PC-9 (cell line): ENCODE measurements at regions not wholly inside any gene's neighbourhood (a gene's known extent, or its start where the extent isn't known, plus 50 kb on each side); places are given as distances from the start of the nearest gene placed in this dataset.

Experiments used
- BruUV-seq: library from RNA; stranded (reverse); fragments of 400-500 nt; replicated peaks from 2 replicates; lab custom pipeline; 2021; lab: Mats Ljungman, UMichigan
- CTCF ChIA-PET: fragments of 300-600 bp; sonication (Branson Sonifier 250); formaldehyde crosslinking; loops from one replicate; lab custom pipeline; 2022; ENCODE audit warnings: antibody characterized with exemption; lab: Charles Lee
- POLR2A ChIA-PET: fragments of 300-600 bp; sonication (Branson Sonifier 250); formaldehyde crosslinking; loops from one replicate; lab custom pipeline; 2022; ENCODE audit warnings: antibody characterized with exemption; ENCODE audit not compliant: unreplicated experiment; lab: Charles Lee
- DNase-seq, 2 experiments: peaks; one replicate each; pipeline versions ENCODE4 v3.0.0 to v3.0.0-alpha.2; 2015 to 2022; ENCODE audit warnings: mixed read lengths in 1 of 2
- H2AFZ ChIP-seq: fragments of 200-600 bp; sonication (generic); 2 replicates; pipeline ENCODE4 v1.8.1; 2017; ENCODE audit warnings: antibody characterized with exemption
- H3F3A ChIP-seq: fragments of 200-600 bp; sonication (generic); 2 replicates; pipeline ENCODE4 v1.8.1; 2017; ENCODE audit warnings: antibody characterized with exemption, mild to moderate bottlenecking, low read depth; ENCODE audit not compliant: insufficient read depth
- H3K27ac ChIP-seq: fragments of 200-600 bp; sonication (generic); 2 replicates; pipeline ENCODE4 v1.6.1; 2016; ENCODE audit warnings: mixed run types
- H3K27me3 ChIP-seq: fragments of 200-600 bp; sonication (generic); 2 replicates; pipeline ENCODE4 v1.6.1; 2016; ENCODE audit warnings: low read depth, mixed run types; ENCODE audit not compliant: insufficient read depth
- H3K36me3 ChIP-seq: fragments of 200-600 bp; sonication (generic); 2 replicates; pipeline ENCODE4 v1.6.1; 2016; ENCODE audit warnings: low read depth, mixed run types
- H3K4me1 ChIP-seq: fragments of 200-600 bp; sonication (generic); replicated peaks from 2 replicates; pipeline ENCODE4 v1.6.1; 2016; ENCODE audit warnings: mixed run types; ENCODE audit not compliant: insufficient read depth
- H3K4me2 ChIP-seq: fragments of 200-600 bp; sonication (generic); 2 replicates; pipeline ENCODE4 v1.6.1; 2017; ENCODE audit warnings: mixed run types
- H3K4me3 ChIP-seq: fragments of 200-600 bp; sonication (generic); 2 replicates; pipeline ENCODE4 v1.6.1; 2016; ENCODE audit warnings: mixed run types
- H3K79me2 ChIP-seq: fragments of 200-600 bp; sonication (generic); 2 replicates; pipeline ENCODE4 v1.6.1; 2017; ENCODE audit warnings: low read depth, mixed run types
- H3K9me2 ChIP-seq: fragments of 200-600 bp; sonication (generic); 2 replicates; pipeline ENCODE4 v1.8.1; 2017; ENCODE audit warnings: mild to moderate bottlenecking; ENCODE audit not compliant: insufficient read depth
- H3K9me3 ChIP-seq: fragments of 200-600 bp; sonication (generic); 2 replicates; pipeline ENCODE4 v1.8.1; 2016; ENCODE audit warnings: low read depth; ENCODE audit not compliant: insufficient read depth
- H4K20me1 ChIP-seq: fragments of 200-600 bp; sonication (generic); 2 replicates; pipeline ENCODE4 v1.8.1; 2017; ENCODE audit not compliant: insufficient read depth
- EZH2 ChIP-seq: fragments of 200-600 bp; sonication (generic); IDR thresholded peaks from 2 replicates; pipeline ENCODE4 v1.8.0; 2017; ENCODE audit warnings: antibody characterized with exemption, low read depth
- intact Hi-C: fragments of 100-400 bp; cut with micrococcal nuclease; formaldehyde crosslinking; loops from one replicate; pipeline ENCODE4 v1.10.0; 2022; ENCODE audit not compliant: unreplicated experiment
- TF ChIP-seq, protein P1 (sequence below): fragments of 200-600 bp; sonication (generic); conservative IDR thresholded peaks from 2 replicates; pipeline ENCODE4 v1.6.1; 2017; ENCODE audit warnings: mixed run types, antibody characterized with exemption, mild to moderate bottlenecking, moderate library complexity

DNA sequence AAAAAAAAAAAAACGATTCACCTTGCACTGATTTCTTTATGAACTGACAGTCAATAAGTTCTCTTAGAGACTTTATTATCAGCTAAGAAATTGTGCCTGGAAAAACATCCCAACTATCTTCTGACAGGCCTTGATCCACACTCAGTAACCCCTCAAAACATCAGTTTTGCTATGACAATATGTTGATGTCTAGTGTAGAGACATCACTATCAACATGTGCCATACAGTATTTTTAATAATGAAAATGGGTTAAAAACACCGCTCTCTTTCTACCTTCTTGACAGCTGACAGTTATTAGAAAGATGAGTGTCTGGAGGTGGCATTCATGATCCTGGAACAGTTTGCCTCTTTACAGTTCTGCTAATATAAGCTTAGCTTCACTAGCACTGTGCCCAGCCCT is 175.8 kb upstream of the TMEM229A start:
- DNase-seq = no peak
- POLR2A ChIA-PET = no interaction called here
- Histone ChIP-seq H4K20me1 (no peaks in the 10 kb centered on the region), H3K4me1 (no peaks in the 10 kb centered on the region), H3K9me3 (no peaks in the 10 kb centered on the region), H3K79me2 (no peaks in the 10 kb centered on the region), H3K27me3 (no peaks in the 10 kb centered on the region), H3K9me2 (no peaks in the 10 kb centered on the region), H2AFZ (no peak overlapping the region), H3K27ac (no peak overlapping the region), H3K36me3 (no peaks in the 10 kb centered on the region), H3F3A (no peaks in the 10 kb centered on the region), H3K4me3 (no peak overlapping the region), H3K4me2 (no peak overlapping the region)
- intact Hi-C loops = no loop called here
- no TSS peak for BruUV-seq
- TF ChIP-seq, protein P1, sequence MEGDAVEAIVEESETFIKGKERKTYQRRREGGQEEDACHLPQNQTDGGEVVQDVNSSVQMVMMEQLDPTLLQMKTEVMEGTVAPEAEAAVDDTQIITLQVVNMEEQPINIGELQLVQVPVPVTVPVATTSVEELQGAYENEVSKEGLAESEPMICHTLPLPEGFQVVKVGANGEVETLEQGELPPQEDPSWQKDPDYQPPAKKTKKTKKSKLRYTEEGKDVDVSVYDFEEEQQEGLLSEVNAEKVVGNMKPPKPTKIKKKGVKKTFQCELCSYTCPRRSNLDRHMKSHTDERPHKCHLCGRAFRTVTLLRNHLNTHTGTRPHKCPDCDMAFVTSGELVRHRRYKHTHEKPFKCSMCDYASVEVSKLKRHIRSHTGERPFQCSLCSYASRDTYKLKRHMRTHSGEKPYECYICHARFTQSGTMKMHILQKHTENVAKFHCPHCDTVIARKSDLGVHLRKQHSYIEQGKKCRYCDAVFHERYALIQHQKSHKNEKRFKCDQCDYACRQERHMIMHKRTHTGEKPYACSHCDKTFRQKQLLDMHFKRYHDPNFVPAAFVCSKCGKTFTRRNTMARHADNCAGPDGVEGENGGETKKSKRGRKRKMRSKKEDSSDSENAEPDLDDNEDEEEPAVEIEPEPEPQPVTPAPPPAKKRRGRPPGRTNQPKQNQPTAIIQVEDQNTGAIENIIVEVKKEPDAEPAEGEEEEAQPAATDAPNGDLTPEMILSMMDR = no peak
- TF ChIP-seq EZH2 = no peak
- CTCF ChIA-PET = no interaction called here

DNA sequence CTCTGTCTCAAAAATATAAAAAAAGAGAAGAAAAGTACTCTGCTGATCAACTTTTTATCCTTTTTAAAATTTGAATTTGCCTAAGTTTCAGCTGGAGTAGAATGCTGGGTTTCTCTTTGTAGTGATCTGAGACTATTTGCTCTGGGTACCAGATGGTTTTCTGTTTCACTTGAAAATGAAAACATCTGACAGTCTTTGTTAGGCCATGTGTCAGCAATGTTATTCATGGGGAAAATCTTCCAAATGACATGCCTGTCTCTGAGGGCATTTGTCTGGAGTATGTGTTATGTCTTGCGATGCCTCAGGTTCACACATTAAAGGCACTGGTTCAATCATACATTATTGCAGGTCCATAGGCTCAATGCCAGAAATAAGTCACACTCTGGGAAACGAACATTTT is 175.3 kb upstream of the TMEM229A start:
- Histone ChIP-seq H3K9me2 (no peaks in the 10 kb centered on the region), H4K20me1 (no peaks in the 10 kb centered on the region), H3K79me2 (no peaks in the 10 kb centered on the region), H3F3A (no peaks in the 10 kb centered on the region), H3K27ac (no peak overlapping the region), H3K9me3 (no peaks in the 10 kb centered on the region), H2AFZ (no peak overlapping the region), H3K4me2 (no peak overlapping the region), H3K4me1 (no peaks in the 10 kb centered on the region), H3K36me3 (no peaks in the 10 kb centered on the region), H3K27me3 (no peaks in the 10 kb centered on the region), H3K4me3 (no peak overlapping the region)
- ChIA-PET CTCF (no interaction called here), POLR2A (no interaction called here)
- no peak for DNase-seq
- BruUV-seq = no TSS peak
- intact Hi-C loops = no loop called here
- TF ChIP-seq, protein P1 = no peak
- TF ChIP-seq EZH2 = no peak

DNA sequence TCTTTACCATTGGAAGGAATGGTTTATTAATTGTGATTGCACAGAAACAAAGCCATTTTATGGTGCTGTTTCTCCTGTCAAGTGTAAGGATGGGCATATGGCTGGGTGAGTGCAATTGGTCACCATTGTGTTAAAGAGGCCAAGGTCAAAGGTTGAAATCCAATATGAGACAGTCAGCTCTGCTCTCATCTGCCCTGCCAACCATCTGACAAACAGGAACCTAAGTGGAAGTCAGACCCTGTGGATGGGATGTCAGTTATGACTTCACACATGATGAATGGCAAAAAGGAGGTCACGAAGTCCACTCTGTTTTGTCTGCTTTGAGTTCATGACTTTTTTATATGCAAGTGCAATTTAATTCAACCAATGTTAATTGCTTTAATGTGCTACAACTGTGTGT is 172.7 kb upstream of the TMEM229A start:
- CTCF ChIA-PET = no interaction called here
- no TSS peak for BruUV-seq

More for the DNA sequence above, 172.7 kb upstream of the TMEM229A start:
- POLR2A ChIA-PET = no interaction called here
- H2AFZ ChIP-seq = no peak overlapping the region
- no peak overlapping the region for H3K4me3 ChIP-seq
- no peaks in the 10 kb centered on the region for H3F3A ChIP-seq
- no peaks in the 10 kb centered on the region for H3K79me2 ChIP-seq
- TF ChIP-seq, protein P1 = no peak
- no peak for TF ChIP-seq EZH2
- H3K4me2 ChIP-seq = no peak overlapping the region
- H3K36me3 ChIP-seq = no peaks in the 10 kb centered on the region
- no peaks in the 10 kb centered on the region for H3K27me3 ChIP-seq
- H3K9me2 ChIP-seq = no peaks in the 10 kb centered on the region
- H4K20me1 ChIP-seq = no peaks in the 10 kb centered on the region
- intact Hi-C loops = no loop called here
- H3K9me3 ChIP-seq = no peaks in the 10 kb centered on the region
- no peak overlapping the region for H3K27ac ChIP-seq
- H3K4me1 ChIP-seq = no peaks in the 10 kb centered on the region
- no peak for DNase-seq
